ENCODE measurements at regions not wholly inside any gene's neighbourhood (a gene's known extent, or its start where the extent isn't known, plus 50 kb on each side); places are given as distances from the start of the nearest gene placed in this dataset.

GRCh38 chr9:80571953-80572352 lies 1000.2 kb downstream of the TLE4 start:
- H3K4me1 ChIP-seq (replicated peaks; ENCODE audit: insufficient read depth) = no peaks in the 10 kb centered on the region
- no peak overlapping the region for H3K4me3 ChIP-seq
- no peaks in the 10 kb centered on the region for H3K9me3 ChIP-seq (ENCODE audit: insufficient read depth, low read depth)
- no peak overlapping the region for H2AFZ ChIP-seq
- no peak overlapping the region for H3K27ac ChIP-seq
- no peak overlapping the region for H3K4me2 ChIP-seq
- TF ChIP-seq EZH2 (IDR thresholded peaks at IDR 0.05; ENCODE audit: low read depth) (no peak), CTCF (conservative IDR thresholded peaks at IDR 0.05) (no peak)
- H3K9me2 ChIP-seq (ENCODE audit: insufficient read depth) = no peaks in the 10 kb centered on the region
- no peaks in the 10 kb centered on the region for H3F3A ChIP-seq (ENCODE audit: insufficient read depth, low read depth)
- BruUV-seq (replicated peaks) = no TSS peak
- H4K20me1 ChIP-seq (ENCODE audit: insufficient read depth) = no peaks in the 10 kb centered on the region
- H3K36me3 ChIP-seq (ENCODE audit: low read depth) = no peaks in the 10 kb centered on the region
- no peaks in the 10 kb centered on the region for H3K27me3 ChIP-seq (ENCODE audit: insufficient read depth, low read depth)
- ChIA-PET CTCF (no interaction called here), POLR2A (ENCODE audit: unreplicated experiment) (no interaction called here)
- no peak for DNase-seq
- intact Hi-C loops (cut with micrococcal nuclease; ENCODE audit: unreplicated experiment) = no loop called here
- no peaks in the 10 kb centered on the region for H3K79me2 ChIP-seq (ENCODE audit: low read depth)

- Histone ChIP-seq H3K4me3 (no peak overlapping the region), H2AFZ (no peak overlapping the region), H3K27ac (no peak overlapping the region), H3F3A (ENCODE audit: insufficient read depth, low read depth) (no peaks in the 10 kb centered on the region), H3K4me2 (no peak overlapping the region), H3K4me1 (replicated peaks; ENCODE audit: insufficient read depth) (no peaks in the 10 kb centered on the region), H3K9me2 (ENCODE audit: insufficient read depth) (no peaks in the 10 kb centered on the region), H3K36me3 (ENCODE audit: low read depth) (no peaks in the 10 kb centered on the region), H3K9me3 (ENCODE audit: insufficient read depth, low read depth) (no peaks in the 10 kb centered on the region), H4K20me1 (ENCODE audit: insufficient read depth) (no peaks in the 10 kb centered on the region), H3K27me3 (ENCODE audit: insufficient read depth, low read depth) (no peaks in the 10 kb centered on the region), H3K79me2 (ENCODE audit: low read depth) (no peaks in the 10 kb centered on the region)
- BruUV-seq (replicated peaks) = no TSS peak
- no peak for TF ChIP-seq CTCF (conservative IDR thresholded peaks at IDR 0.05)
- no peak for TF ChIP-seq EZH2 (IDR thresholded peaks at IDR 0.05; ENCODE audit: low read depth)
- POLR2A ChIA-PET (ENCODE audit: unreplicated experiment) = no interaction called here
- no peak for DNase-seq
- intact Hi-C loops (cut with micrococcal nuclease; ENCODE audit: unreplicated experiment) = no loop called here
- CTCF ChIA-PET = no interaction called here
Observed at GRCh38 chr9:80569236-80569635, 997.5 kb downstream of the TLE4 start.

- no peaks in the 10 kb centered on the region; the same call in none of the 2 replicates for H3K9me2 ChIP-seq (ENCODE audit: insufficient read depth)
- TF ChIP-seq CTCF (conservative IDR thresholded peaks at IDR 0.05) = no peak
- TF ChIP-seq EZH2 (IDR thresholded peaks at IDR 0.05; ENCODE audit: low read depth) = no peak
- no peaks in the 10 kb centered on the region for H3K27me3 ChIP-seq (ENCODE audit: insufficient read depth, low read depth)
- no peak overlapping the region for H3K4me2 ChIP-seq
- no TSS peak for BruUV-seq (replicated peaks)
- H3K36me3 ChIP-seq (ENCODE audit: low read depth) = no peaks in the 10 kb centered on the region
- intact Hi-C loops (cut with micrococcal nuclease; ENCODE audit: unreplicated experiment) = no loop called here
- DNase-seq = no peak
- H3K79me2 ChIP-seq (ENCODE audit: low read depth) = no peaks in the 10 kb centered on the region
- H3K9me3 ChIP-seq (ENCODE audit: insufficient read depth, low read depth) = no peaks in the 10 kb centered on the region
- no peaks in the 10 kb centered on the region for H3F3A ChIP-seq (ENCODE audit: insufficient read depth, low read depth)
- H4K20me1 ChIP-seq (ENCODE audit: insufficient read depth) = no peaks in the 10 kb centered on the region
- ChIA-PET POLR2A (ENCODE audit: unreplicated experiment) (no interaction called here), CTCF (no interaction called here)
- H2AFZ ChIP-seq = no peak overlapping the region
- 0 out of 2 replicates have a peak, but pooled peaks cover 6% of the 10 kb centered on the region for H3K4me1 ChIP-seq (replicated peaks; ENCODE audit: insufficient read depth)
- no peak overlapping the region for H3K4me3 ChIP-seq
- H3K27ac ChIP-seq = no peak overlapping the region
Observed at GRCh38 chr9:80561526-80561925, 989.8 kb downstream of the TLE4 start.
